ENCODE measurements at regions not wholly inside any gene's neighbourhood (a gene's known extent, or its start where the extent isn't known, plus 50 kb on each side); places are given as distances from the start of the nearest gene placed in this dataset.

GRCh38 chr6:14918200-14918907, 327.5 kb upstream of the JARID2 start:
- DNase-seq (ENCODE audit: low read depth) = no peak

- no peak for DNase-seq (ENCODE audit: low read depth)
Observed at GRCh38 chr6:14919038-14919670, 326.7 kb upstream of the JARID2 start.

- no peak for DNase-seq (ENCODE audit: low read depth)
Observed at GRCh38 chr6:14920276-14920675, 325.6 kb upstream of the JARID2 start.

GRCh38 chr6:14921170-14921569, 324.7 kb upstream of the JARID2 start:
- no peak for DNase-seq (ENCODE audit: low read depth)

GRCh38 chr6:14921878-14922671, 323.8 kb upstream of the JARID2 start:
- no peak for DNase-seq (ENCODE audit: low read depth)

GRCh38 chr6:14922706-14923460, 323.0 kb upstream of the JARID2 start:
- DNase-seq (ENCODE audit: low read depth) = no peak

- no peak for DNase-seq (ENCODE audit: low read depth)
Observed at GRCh38 chr6:14924126-14925024, 321.5 kb upstream of the JARID2 start.

- DNase-seq (ENCODE audit: low read depth) = no peak
Observed at GRCh38 chr6:14925025-14925698, 320.7 kb upstream of the JARID2 start.

GRCh38 chr6:14925699-14926026, 320.2 kb upstream of the JARID2 start:
- no peak for DNase-seq (ENCODE audit: low read depth)

- DNase-seq (ENCODE audit: low read depth) = no peak
Observed at GRCh38 chr6:14927398-14927797, 318.5 kb upstream of the JARID2 start.

- no peak for DNase-seq (ENCODE audit: low read depth)
Observed at GRCh38 chr6:14929291-14929690, 316.6 kb upstream of the JARID2 start.

- DNase-seq (ENCODE audit: low read depth) = no peak
Observed at GRCh38 chr6:14930366-14930989, 315.4 kb upstream of the JARID2 start.

GRCh38 chr6:14932485-14933182, 313.2 kb upstream of the JARID2 start:
- no peak for DNase-seq (ENCODE audit: low read depth)

GRCh38 chr6:14933183-14933544, 312.7 kb upstream of the JARID2 start:
- no peak for DNase-seq (ENCODE audit: low read depth)

- DNase-seq (ENCODE audit: low read depth) = no peak
Observed at GRCh38 chr6:14934013-14934412, 311.9 kb upstream of the JARID2 start.

- no peak for DNase-seq (ENCODE audit: low read depth)
Observed at GRCh38 chr6:14934844-14935243, 311.0 kb upstream of the JARID2 start.

- no peak for DNase-seq (ENCODE audit: low read depth)
Observed at GRCh38 chr6:14936861-14937260, 309.0 kb upstream of the JARID2 start.

- DNase-seq (ENCODE audit: low read depth) = no peak
Observed at GRCh38 chr6:14943116-14943515, 302.8 kb upstream of the JARID2 start.

- DNase-seq (ENCODE audit: low read depth) = no peak
Observed at GRCh38 chr6:14944593-14944992, 301.3 kb upstream of the JARID2 start.

Measured in stimulated activated CD4-positive, alpha-beta T cell treated with anti-CD3 and anti-CD28 coated beads, Interleukin-2, amount 100 ng/mL, for 4 hours (primary cell).